Thoracic aorta (tissue), 2 donors: ENCODE measurements at regions not wholly inside any gene's neighbourhood (a gene's known extent, or its start where the extent isn't known, plus 50 kb on each side); places are given as distances from the start of the nearest gene placed in this dataset.

Experiments used
- ATAC-seq: fragments of 150-250 bp; one replicate; pipeline ENCODE4 v1.8.0; 2017; ENCODE audit warnings: low read depth; ENCODE audit not compliant: insufficient number of reproducible peaks, low FRiP score
- DNase-seq: peaks from one replicate; pipeline ENCODE4 v3.0.0-alpha.2; 2020; ENCODE audit warnings: low spot score
- H3K27ac ChIP-seq, 2 donors: fragments of 200-600 bp; sonication (generic); 1 replicate in 1 of 2; 2 replicates in 1 of 2; pipeline ENCODE4 v1.5.1; 2016; ENCODE audit warnings: mild to moderate bottlenecking in 2 of 2, moderate library complexity in 2 of 2
- H3K27me3 ChIP-seq: fragments of 200-600 bp; sonication (generic); replicated peaks from 2 replicates; pipeline ENCODE4 v1.6.0; 2016; ENCODE audit warnings: mild to moderate bottlenecking; ENCODE audit not compliant: insufficient read depth
- H3K36me3 ChIP-seq: fragments of 200-600 bp; sonication (generic); one replicate; pipeline ENCODE4 v1.5.1; 2016
- H3K4me1 ChIP-seq, 2 donors: fragments of 200-600 bp; sonication (generic); 1 replicate in 1 of 2; 2 replicates in 1 of 2; pipeline versions ENCODE4 v1.5.1 to v1.6.0; 2016; ENCODE audit warnings: low read depth in 2 of 2, mild to moderate bottlenecking in 1 of 2; ENCODE audit not compliant: control insufficient read depth in 1 of 2
- H3K4me3 ChIP-seq: fragments of 200-600 bp; sonication (generic); 2 replicates; pipeline ENCODE4 v1.5.1; 2016; ENCODE audit warnings: mild to moderate bottlenecking
- H3K9me3 ChIP-seq: fragments of 200-600 bp; sonication (generic); 2 replicates; pipeline ENCODE4 v1.5.1; 2016
- TF ChIP-seq, protein P1 (sequence below): fragments of 200-600 bp; sonication (generic); IDR thresholded peaks from one replicate; pipeline ENCODE4 v1.5.1; 2019; ENCODE audit warnings: antibody characterized with exemption

DNA sequence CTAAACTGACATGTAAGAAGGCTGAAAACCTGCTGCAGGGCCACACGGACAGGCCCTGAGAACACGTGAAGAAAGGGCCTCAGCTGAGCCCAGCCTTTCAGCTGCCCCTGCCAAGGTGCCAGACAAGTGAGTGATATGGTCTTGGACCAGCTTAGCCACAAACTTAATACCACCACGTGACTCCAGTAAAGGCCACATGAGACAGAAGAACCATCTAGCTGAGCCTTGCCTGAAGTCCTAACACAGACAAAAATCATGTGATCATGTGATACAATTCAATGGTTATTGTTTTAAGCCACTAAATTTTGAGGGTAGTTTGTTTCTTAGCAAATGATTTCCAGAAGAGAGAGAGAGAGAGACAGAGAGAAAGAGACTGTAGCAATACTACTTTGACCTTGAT, 66.9 kb upstream of the ARHGAP20 start:
- no peak for ATAC-seq
- Histone ChIP-seq H3K27ac (no peak overlapping the region), H3K27me3 (no peaks in the 10 kb centered on the region), H3K36me3 (no peaks in the 10 kb centered on the region), H3K4me1 (peaks cover 14 to 35% of the 10 kb centered on the region in 2 donors), H3K9me3 (peaks cover 3% of the 10 kb centered on the region), H3K4me3 (no peak overlapping the region)
- TF ChIP-seq, protein P1, sequence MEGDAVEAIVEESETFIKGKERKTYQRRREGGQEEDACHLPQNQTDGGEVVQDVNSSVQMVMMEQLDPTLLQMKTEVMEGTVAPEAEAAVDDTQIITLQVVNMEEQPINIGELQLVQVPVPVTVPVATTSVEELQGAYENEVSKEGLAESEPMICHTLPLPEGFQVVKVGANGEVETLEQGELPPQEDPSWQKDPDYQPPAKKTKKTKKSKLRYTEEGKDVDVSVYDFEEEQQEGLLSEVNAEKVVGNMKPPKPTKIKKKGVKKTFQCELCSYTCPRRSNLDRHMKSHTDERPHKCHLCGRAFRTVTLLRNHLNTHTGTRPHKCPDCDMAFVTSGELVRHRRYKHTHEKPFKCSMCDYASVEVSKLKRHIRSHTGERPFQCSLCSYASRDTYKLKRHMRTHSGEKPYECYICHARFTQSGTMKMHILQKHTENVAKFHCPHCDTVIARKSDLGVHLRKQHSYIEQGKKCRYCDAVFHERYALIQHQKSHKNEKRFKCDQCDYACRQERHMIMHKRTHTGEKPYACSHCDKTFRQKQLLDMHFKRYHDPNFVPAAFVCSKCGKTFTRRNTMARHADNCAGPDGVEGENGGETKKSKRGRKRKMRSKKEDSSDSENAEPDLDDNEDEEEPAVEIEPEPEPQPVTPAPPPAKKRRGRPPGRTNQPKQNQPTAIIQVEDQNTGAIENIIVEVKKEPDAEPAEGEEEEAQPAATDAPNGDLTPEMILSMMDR: no peak
- no peak for DNase-seq

DNA sequence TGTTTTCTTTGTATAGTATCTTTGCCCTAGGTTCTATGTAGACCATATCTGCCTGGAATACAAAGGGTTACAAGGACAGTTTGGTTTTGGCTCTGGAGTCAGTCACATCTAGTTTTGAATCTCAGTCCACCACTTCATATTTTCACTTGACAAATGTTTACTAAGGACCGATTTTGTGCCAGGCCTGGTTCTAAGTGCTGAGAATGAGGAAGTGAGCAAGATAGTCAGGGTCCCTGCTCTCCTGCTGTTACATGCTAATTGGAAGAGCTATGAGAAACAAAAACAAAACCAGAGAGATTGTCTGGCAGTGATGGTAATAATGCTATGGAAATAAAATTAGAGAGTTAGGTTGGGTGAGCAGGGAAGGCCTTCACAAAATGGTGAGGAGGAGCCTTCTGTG, 66.1 kb upstream of the ARHGAP20 start:
- H3K4me3 ChIP-seq: peak overlapping the region; percentile 2
- H3K36me3 ChIP-seq: no peaks in the 10 kb centered on the region
- H3K27me3 ChIP-seq: no peaks in the 10 kb centered on the region
- DNase-seq: no peak
- no peak for ATAC-seq
- H3K9me3 ChIP-seq: peaks cover 3% of the 10 kb centered on the region
- H3K4me1 ChIP-seq: peaks cover 14 to 35% of the 10 kb centered on the region in 2 donors
- TF ChIP-seq, protein P1: no peak
- H3K27ac ChIP-seq: peak overlapping the region; percentile 12 to 69

DNA sequence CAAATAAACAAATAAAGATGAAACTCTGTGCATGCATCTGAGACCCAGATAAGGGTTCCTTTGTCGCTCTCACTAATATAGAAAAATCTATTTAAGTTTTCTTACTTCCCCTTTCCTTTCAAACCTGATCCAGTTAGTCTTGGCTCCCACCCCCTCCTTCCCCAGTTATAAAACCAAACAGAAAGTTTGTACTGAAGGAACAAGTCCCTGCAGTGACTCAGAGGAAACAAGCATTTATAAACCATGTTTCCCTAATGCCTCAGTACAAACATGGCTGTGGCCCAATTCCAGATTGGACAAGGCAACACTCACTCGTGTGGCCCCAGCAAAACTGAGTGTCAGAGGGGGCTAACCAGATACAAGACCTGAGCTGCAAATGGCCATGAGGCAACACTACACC, 65.5 kb upstream of the ARHGAP20 start:
- H3K27ac ChIP-seq: peak overlapping the region; percentile 12 to 69
- H3K27me3 ChIP-seq: no peaks in the 10 kb centered on the region
- ATAC-seq (peak; percentile 57), DNase-seq (no peak)
- H3K36me3 ChIP-seq: no peaks in the 10 kb centered on the region
- peaks cover 14 to 32% of the 10 kb centered on the region in 2 donors for H3K4me1 ChIP-seq
- TF ChIP-seq, protein P1: no peak
- peak overlapping the region; percentile 2 for H3K4me3 ChIP-seq
- peaks cover 3% of the 10 kb centered on the region for H3K9me3 ChIP-seq

- DNase-seq: no peak
- Histone ChIP-seq H3K4me1 (peaks cover 14 to 28% of the 10 kb centered on the region in 2 donors), H3K9me3 (peaks cover 3% of the 10 kb centered on the region), H3K4me3 (no peak overlapping the region), H3K36me3 (no peaks in the 10 kb centered on the region), H3K27ac (no peak overlapping the region), H3K27me3 (no peaks in the 10 kb centered on the region)
- ATAC-seq: no peak
- TF ChIP-seq, protein P1: no peak
Measured at GRCh38 chr11:110776081-110776480, 63.8 kb upstream of the ARHGAP20 start.

DNA sequence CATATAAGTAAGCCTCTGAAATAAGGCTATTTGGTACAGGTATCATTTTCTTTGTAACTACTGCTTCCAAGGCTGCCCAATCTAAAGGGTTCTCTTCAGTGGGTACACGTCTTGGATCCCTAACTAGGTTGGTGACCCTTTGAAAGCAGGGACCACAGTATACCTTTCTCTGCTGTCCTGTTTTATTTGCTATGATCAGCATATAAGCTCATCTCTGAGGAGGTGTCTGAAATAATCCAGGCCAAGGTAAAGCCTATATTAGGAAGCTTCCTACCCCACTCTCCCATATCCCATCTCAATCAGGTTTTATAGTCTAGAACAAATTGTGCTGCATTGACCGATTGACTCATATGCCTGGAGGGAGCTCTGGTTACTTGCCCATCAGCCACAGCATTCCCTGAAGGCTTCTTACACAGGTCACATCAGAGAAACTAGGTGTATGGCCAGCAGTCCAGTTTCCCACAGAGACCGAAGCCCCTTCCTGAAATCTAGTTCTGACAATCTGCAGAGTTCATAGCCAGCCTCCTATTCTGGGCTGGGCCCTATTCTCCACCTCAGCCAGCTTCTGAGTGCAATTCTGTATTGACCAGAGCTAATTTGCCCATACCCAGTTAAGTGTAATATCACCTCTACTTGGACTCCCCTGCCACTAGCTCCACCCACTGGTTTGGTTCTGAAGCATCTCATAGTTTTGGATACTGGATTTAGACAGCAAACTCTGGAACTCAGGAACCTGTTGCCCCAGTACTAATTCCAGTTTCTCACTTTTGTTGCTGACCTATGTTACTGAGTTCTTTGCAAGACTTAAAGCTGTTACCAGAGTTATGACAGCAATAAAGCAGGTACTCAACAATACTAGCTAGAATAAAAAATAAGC, 62.1 kb upstream of the ARHGAP20 start:
- Histone ChIP-seq H3K27ac (no peak overlapping the region), H3K4me1 (peaks cover 14 to 22% of the 10 kb centered on the region in 2 donors), H3K27me3 (no peaks in the 10 kb centered on the region), H3K4me3 (no peak overlapping the region), H3K9me3 (peaks cover 3% of the 10 kb centered on the region), H3K36me3 (no peaks in the 10 kb centered on the region)
- ATAC-seq (no peak), DNase-seq (no peak)
- TF ChIP-seq, protein P1: no peak
